ENCODE measurements at regions not wholly inside any gene's neighbourhood (a gene's known extent, or its start where the extent isn't known, plus 50 kb on each side); places are given as distances from the start of the nearest gene placed in this dataset.
"Not testable (repeated sequence)": the region's sequence is repeated elsewhere in the genome, so short reads cannot be mapped to it uniquely, and the experiment has no call there.

DNA sequence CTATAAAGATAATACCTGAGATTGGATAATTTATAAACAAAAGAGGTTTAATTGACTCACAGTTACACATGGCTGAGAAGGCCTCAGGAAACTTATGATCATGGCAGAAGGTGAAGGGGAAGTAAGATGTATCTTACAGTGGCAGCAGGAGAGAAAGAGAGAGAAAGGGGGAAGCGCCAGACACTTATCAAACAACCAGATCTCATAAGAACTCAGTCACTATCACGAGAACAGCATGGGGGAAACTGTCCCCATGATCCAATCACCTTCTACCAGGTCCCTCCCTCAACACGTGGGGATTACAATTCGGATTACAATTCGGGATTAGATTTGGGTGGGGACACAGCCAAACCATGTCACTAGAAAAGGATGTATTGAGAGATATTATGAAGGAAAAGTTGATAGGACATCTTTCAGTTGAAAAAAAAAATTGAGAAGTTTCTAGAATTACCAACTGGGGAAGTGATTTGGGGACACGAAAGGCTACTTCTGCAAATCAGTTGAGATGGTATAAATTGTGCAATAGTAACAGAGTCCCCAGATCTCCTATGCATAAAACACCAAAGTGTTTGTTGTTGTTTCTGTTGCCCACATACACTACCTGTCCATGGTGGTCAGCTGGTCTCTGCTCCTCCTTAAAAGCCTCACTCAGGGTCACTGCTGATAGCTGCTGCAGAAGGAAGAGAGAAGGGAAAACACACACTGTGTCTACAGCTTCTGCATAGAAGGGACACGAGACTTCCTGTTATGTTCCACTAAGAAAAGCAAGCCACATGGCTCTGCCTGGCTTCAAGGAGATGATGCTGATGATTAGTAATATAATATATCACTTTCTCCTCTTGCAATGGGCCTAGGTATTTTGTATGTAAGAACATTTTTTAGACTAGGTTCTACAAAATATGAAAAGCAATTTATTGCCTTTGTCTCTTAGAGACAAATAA, 465.5 kb downstream of the PDZRN4 start:
- DNase-seq = no peak

DNA sequence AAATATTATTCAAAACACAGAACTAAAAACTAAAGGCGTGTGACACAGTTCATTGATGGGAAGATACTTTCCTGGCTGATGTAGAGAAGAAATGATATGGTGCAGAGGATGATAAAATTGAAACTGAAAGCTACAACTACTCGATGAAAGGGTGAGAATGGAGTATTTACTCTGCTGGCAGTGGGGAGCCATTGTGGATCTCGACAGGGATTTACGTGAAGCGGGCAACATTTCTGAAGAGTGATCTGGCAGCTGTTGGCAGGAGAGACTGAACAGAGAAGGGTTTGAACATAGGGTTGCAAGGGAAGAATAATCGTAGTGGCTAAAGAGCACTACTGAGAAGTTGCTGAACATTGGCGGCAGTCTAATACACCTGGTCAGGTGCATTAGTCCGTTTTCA, 464.9 kb downstream of the PDZRN4 start:
- DNase-seq = no peak

DNA sequence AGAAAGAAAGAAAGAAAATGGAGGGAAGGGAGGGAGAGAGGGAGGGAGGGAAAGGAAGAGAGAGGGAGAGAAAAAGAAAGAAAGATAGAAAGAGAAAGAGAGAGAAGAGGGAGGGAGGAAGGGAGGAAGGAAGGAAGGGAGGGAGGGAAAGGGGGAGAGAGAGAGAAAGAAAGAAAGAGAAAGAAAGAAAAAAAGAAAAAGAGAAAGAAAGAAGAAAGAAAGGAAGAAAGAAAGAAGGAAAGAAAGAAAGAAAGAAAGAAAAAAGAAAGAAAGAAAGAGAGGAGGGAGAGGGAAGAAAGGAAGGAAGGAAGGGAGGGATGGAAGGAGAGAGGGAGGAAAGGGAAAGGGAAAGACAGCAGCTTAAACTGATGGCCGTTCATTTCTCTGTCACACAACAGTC, 457.5 kb downstream of the PDZRN4 start:
- no peak for DNase-seq

DNA sequence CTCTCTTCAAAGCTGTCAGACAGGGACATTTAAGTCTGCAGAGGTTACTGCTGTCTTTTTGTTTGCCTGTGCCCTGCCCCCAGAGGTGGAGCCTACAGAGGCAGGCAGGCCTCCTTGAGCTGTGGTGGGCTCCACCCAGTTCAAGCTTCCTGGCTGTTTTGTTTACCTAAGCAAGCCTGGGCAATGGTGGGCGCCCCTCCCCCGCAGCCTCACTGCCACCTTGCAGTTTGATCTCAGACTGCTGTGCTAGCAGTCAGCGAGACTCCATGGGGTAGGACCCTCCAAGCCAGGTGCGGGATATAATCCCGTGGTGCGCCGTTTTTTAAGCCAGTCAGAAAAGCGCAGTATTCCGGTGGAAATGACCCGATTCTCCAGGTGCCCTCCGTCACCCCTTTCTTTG, 454.7 kb downstream of the PDZRN4 start:
- DNase-seq = not testable (repeated sequence)

DNA sequence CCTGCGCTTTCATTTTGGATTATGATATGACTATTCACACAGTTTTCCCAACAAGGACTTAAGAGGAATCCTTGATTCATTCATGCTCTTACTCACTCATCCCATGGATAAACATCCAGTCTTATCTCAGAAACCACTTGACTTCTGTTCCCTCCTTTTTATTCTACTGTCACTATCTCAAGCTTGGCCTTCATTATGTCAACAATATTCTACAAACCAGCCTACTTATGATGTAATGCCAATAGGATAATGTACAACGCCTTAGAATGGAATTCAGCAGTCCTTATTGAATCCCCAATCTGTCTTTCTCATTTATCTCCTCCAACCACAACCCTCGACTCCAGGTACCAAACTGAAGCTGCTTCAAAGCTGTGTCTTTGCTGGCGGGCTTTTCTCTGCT, 448.5 kb downstream of the PDZRN4 start:
- DNase-seq = no peak

DNA sequence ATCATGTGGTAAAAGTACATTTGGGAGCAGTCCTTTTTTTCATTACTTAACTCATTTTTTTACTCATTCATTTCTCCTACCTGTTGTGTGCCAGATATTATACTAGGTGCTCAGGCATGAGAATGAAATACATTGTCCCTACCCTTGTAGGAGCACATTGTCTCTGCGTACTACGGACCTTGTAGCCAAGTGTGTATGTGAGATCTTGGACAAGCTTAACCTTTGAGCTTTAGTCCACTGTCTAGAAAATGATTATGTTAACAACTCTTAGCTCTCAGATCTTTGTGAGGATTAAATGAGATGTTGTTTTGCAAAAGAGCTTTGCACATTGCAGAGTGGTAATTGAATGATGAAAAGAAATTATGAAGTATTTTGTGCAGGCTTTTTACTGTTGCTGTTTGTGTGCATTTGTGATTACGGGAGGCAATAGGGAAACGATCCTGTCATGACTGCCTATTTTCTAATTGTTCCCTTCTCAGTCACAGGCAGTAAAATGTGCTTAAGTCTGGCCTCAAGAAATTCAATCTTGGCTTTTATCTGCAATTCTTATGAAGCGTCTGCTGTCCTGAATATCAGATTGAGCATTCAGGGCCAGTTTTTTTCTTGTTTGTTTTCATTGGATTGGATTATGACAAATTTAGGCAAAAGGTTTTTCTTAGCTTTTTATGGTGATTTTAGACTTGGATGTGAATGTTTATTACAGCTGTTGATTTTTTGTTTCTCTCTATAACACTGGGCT, 447.7 kb downstream of the PDZRN4 start:
- no peak for DNase-seq

DNA sequence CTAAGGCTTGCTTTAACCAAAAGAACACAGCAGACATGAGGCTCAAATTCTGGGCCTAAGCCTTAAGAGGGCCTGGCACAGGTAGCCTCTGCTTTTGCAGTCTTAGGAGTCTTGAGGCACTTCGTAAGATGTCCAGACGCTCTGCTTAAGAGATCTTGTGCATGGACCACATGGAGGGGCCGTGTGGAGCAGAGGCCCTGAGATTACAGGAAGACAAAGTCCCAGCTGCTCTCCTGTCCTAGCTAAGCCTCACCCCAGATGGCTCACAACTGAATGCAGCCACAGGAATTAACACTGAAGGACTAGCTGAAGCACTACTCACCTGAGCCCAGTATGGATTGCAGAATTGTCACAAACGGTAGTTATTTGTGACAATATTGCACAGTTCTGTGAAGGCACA, 446.0 kb downstream of the PDZRN4 start:
- DNase-seq = no peak

DNA sequence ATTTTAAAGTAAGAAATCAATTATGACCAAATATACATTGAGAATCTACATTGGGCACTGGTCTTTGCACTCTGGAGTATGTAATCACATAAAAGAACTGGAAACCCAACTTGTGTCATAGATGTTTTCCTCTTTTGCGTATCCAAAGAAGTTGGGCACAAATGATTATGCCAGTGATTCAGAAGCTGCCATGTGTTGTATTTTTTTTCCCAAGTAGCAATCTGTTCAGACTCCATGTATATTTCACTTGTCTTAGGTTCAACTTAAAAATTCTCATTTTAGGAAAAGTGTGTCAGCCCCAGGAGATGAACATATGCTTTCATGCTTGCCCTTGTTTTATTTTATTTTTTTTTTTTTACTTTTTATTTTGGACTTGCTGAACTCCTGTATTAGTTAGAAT, 441.5 kb downstream of the PDZRN4 start:
- DNase-seq = no peak

DNA sequence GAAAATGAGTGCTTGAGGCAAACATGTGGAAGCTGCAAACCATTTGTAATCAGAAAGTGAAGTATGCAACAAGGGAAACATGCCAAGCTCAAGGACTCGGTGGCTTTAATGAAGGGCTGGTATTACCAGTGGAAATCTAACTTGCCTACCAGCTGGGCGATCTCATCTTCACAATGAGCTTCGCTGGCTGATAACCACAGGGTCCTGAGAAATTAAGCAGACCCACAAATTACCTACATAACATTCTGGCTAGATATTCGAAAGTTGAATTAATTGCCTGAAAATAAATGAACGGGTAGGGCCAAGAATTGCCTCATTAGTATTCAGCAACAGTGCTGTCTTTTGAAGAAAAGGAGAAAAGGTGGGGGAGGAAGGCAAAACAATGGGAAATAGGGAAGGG, 439.4 kb downstream of the PDZRN4 start:
- DNase-seq = no peak

DNA sequence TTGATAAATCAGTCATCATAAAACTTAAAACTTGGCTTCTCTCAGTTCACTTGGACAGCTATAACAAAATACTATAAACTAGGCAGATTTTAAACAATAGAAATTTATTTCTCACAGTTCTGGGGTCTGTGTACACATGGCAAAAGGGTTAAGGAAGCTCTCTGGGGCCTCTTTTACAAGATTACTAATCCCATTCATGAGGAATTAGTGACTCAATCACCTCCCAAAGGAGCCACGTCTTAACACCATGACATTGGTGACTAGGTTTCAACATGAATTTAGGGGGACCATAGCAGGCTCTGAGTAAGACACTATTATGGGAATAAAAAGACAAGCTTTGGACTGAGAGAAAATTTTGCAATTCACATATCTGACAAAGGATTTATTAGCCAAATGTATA, 436.5 kb downstream of the PDZRN4 start:
- no peak for DNase-seq

All from T1000 (cell line).